ENCODE measurements at regions not wholly inside any gene's neighbourhood (a gene's known extent, or its start where the extent isn't known, plus 50 kb on each side); places are given as distances from the start of the nearest gene placed in this dataset.
"Not testable (repeated sequence)": the region's sequence is repeated elsewhere in the genome, so short reads cannot be mapped to it uniquely, and the experiment has no call there.

DNA sequence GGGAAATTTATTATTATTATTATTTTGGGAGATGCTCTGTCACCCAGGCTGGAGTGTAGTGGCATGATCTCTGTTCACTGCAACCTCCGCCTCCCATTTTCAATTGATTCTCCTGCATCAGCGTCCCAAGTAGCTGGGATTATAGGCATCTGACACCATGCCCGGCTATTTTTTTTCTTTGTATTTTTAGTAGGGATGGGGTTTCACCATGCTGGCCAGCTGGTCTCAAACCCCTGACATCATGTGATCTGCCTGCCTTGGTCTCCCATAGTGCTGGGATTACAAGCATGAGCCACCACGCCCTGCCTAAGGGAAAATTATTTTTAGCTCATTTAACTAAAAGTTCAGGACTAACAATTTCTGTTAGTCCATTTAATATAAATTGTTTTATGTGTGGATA is 109.2 kb upstream of the SESTD1 start:
- Mint-ChIP-seq H3K27me3 (ENCODE audit: low read depth in 3 of 3) (peaks cover 0 to 12% (median 4%) of the 10 kb centered on the region in 3 donors), H3K9me3 (peaks cover 0 to 7% (median 3%) of the 10 kb centered on the region in 7 donors), H3K4me3 (no peak overlapping the region), H3K4me1 (peaks cover 10% of the 10 kb centered on the region), H3K36me3 (no peaks in the 10 kb centered on the region), H3K27ac (no peak overlapping the region)
- TF ChIP-seq, protein P1, sequence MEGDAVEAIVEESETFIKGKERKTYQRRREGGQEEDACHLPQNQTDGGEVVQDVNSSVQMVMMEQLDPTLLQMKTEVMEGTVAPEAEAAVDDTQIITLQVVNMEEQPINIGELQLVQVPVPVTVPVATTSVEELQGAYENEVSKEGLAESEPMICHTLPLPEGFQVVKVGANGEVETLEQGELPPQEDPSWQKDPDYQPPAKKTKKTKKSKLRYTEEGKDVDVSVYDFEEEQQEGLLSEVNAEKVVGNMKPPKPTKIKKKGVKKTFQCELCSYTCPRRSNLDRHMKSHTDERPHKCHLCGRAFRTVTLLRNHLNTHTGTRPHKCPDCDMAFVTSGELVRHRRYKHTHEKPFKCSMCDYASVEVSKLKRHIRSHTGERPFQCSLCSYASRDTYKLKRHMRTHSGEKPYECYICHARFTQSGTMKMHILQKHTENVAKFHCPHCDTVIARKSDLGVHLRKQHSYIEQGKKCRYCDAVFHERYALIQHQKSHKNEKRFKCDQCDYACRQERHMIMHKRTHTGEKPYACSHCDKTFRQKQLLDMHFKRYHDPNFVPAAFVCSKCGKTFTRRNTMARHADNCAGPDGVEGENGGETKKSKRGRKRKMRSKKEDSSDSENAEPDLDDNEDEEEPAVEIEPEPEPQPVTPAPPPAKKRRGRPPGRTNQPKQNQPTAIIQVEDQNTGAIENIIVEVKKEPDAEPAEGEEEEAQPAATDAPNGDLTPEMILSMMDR (IDR thresholded peaks at IDR 0.05): no peak
- no peaks in the 10 kb centered on the region for H3K36me3 ChIP-seq (replicated peaks in 1 of 2; ENCODE audit: control insufficient read depth in 1 of 2, insufficient read depth in 2 of 2, low read length in 2 of 2)
- intact Hi-C loops (cut with micrococcal nuclease): no loop called here
- H4K20me1 ChIP-seq (ENCODE audit: insufficient read depth, low read length): no peaks in the 10 kb centered on the region
- no peaks in the 10 kb centered on the region for H3K9me3 ChIP-seq (replicated peaks in 1 of 2; ENCODE audit: control insufficient read depth in 1 of 2, insufficient read depth in 1 of 2, low read length in 2 of 2)
- no peak overlapping the region for H2AFZ ChIP-seq (ENCODE audit: insufficient read depth, low read depth, low read length, poor library complexity, severe bottlenecking)
- no peak overlapping the region for H3K9ac ChIP-seq (ENCODE audit: insufficient read depth, low read length, poor library complexity, severe bottlenecking)
- no peak overlapping the region for H3K4me3 ChIP-seq (replicated peaks in 1 of 3; ENCODE audit: low read depth in 2 of 3, low read length in 3 of 3)
- no peak overlapping the region for H3K4me2 ChIP-seq (replicated peaks; ENCODE audit: extremely low read depth, low read length, poor library complexity, severe bottlenecking)
- H3K4me1 ChIP-seq (ENCODE audit: control insufficient read depth in 1 of 2, insufficient read depth in 2 of 2, low read length in 2 of 2): no peaks in the 10 kb centered on the region
- DNase-seq: no peak
- H3K27me3 ChIP-seq (ENCODE audit: control insufficient read depth in 2 of 2, insufficient read depth in 2 of 2, low read length in 2 of 2): no peaks in the 10 kb centered on the region
- no peak overlapping the region for H3K27ac ChIP-seq (ENCODE audit: low read depth in 1 of 2, low read length in 2 of 2)
- WGBS (ENCODE audit: insufficient coverage): 100% methylated on average over 1 of the region's 4 CpGs
- no peaks in the 10 kb centered on the region for H3K79me2 ChIP-seq (ENCODE audit: insufficient read depth, low read length)

GRCh38 chr2:179365561-179365960 is 100.9 kb upstream of the SESTD1 start:
- H3K36me3 ChIP-seq (replicated peaks in 1 of 2; ENCODE audit: control insufficient read depth in 1 of 2, insufficient read depth in 2 of 2, low read length in 2 of 2); H3K4me3 ChIP-seq (replicated peaks in 1 of 3; ENCODE audit: low read depth in 2 of 3, low read length in 3 of 3); H3K4me1 ChIP-seq (ENCODE audit: control insufficient read depth in 1 of 2, insufficient read depth in 2 of 2, low read length in 2 of 2); H3K27ac ChIP-seq (ENCODE audit: low read depth in 1 of 2, low read length in 2 of 2); H3K4me2 ChIP-seq (replicated peaks; ENCODE audit: extremely low read depth, low read length, poor library complexity, severe bottlenecking); H3K9ac ChIP-seq (ENCODE audit: insufficient read depth, low read length, poor library complexity, severe bottlenecking); H3K36me3 Mint-ChIP-seq; H3K4me3 Mint-ChIP-seq; H3K9me3 Mint-ChIP-seq; DNase-seq; H2AFZ ChIP-seq (ENCODE audit: insufficient read depth, low read depth, low read length, poor library complexity, severe bottlenecking); H3K4me1 Mint-ChIP-seq; H3K79me2 ChIP-seq (ENCODE audit: insufficient read depth, low read length); intact Hi-C loops (cut with micrococcal nuclease); H3K27ac Mint-ChIP-seq; H4K20me1 ChIP-seq (ENCODE audit: insufficient read depth, low read length); H3K9me3 ChIP-seq (replicated peaks in 1 of 2; ENCODE audit: control insufficient read depth in 1 of 2, insufficient read depth in 1 of 2, low read length in 2 of 2); H3K27me3 Mint-ChIP-seq (ENCODE audit: low read depth in 3 of 3); H3K27me3 ChIP-seq (ENCODE audit: control insufficient read depth in 2 of 2, insufficient read depth in 2 of 2, low read length in 2 of 2): not testable (repeated sequence)
- no CpG with 5 or more reads among the region's 5 CpGs for WGBS (ENCODE audit: insufficient coverage)
